Activated CD8-positive, alpha-beta T cell treated with anti-CD3 and anti-CD28 coated beads for 36 hours (primary cell): ENCODE measurements at regions not wholly inside any gene's neighbourhood (a gene's known extent, or its start where the extent isn't known, plus 50 kb on each side); places are given as distances from the start of the nearest gene placed in this dataset.
A peak's percentile ranks its signal among the peaks of the same experiment; 100 is the strongest.

ENCODE experiments used
- ATAC-seq: fragments of 200-7000 bp; cut with Tn5 transposase; one replicate; pipeline ENCODE4 v1.10.0; 2021; ENCODE audit warnings: mild to moderate bottlenecking, moderate library complexity
- CTCF ChIA-PET: fragments of 350-600 bp; sonication (Branson Sonifier 250); formaldehyde crosslinking; loops from one replicate; lab custom pipeline; 2021; ENCODE audit warnings: antibody characterized with exemption; lab: Charles Lee
- POLR2A ChIA-PET: fragments of 350-600 bp; sonication (Branson Sonifier 250); formaldehyde crosslinking; loops from one replicate; lab custom pipeline; 2021; ENCODE audit warnings: antibody characterized with exemption; lab: Charles Lee
- DNase-seq: peaks from one replicate; pipeline ENCODE4 v3.0.0-alpha.2; 2020
- H3K27ac Mint-ChIP-seq: one replicate; pipeline ENCODE4 v1.8.0; 2021; ENCODE audit warnings: mild to moderate bottlenecking, mixed read lengths
- H3K27me3 Mint-ChIP-seq: one replicate; pipeline ENCODE4 v1.8.0; 2021; ENCODE audit warnings: mixed read lengths
- H3K36me3 Mint-ChIP-seq: one replicate; pipeline ENCODE4 v1.8.0; 2021; ENCODE audit warnings: low read depth, mixed read lengths
- H3K4me1 Mint-ChIP-seq: one replicate; pipeline ENCODE4 v1.8.0; 2021; ENCODE audit warnings: low read depth, mixed read lengths
- H3K4me3 Mint-ChIP-seq: one replicate; pipeline ENCODE4 v1.8.0; 2021; ENCODE audit warnings: mild to moderate bottlenecking, moderate library complexity, mixed read lengths
- H3K9me3 Mint-ChIP-seq: one replicate; pipeline ENCODE4 v1.8.0; 2021; ENCODE audit warnings: mixed read lengths
- intact Hi-C: fragments of 100-400 bp; cut with micrococcal nuclease; formaldehyde crosslinking; loops from one replicate; pipeline ENCODE4 v1.10.0; 2022
- TF ChIP-seq, protein P1 (sequence below): fragments of 200-600 bp; IDR thresholded peaks from one replicate; pipeline ENCODE4 v1.8.0; 2022; ENCODE audit warnings: antibody characterized with exemption, mild to moderate bottlenecking

DNA sequence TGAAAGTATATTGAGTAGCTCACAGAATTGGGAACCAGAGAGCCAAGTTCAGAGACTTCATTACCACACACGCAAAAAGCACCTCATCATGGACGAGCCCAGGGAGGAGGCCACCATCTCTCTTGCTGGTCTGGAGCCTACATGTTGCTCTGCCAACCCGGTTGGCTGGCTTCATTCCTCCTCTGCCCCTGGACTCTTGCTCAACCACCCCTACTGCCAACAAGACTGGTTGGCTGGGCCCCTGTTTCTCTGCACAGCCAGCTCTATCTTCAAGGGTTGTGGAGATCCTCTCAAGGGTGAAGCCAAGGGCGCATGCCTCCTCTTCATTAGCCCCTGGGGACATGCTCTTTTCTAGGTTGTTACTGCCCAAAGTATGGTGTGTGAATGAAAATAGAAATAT lies 142.7 kb downstream of the JCAD start:
- peaks cover 11% of the 10 kb centered on the region for H3K27me3 Mint-ChIP-seq

DNA sequence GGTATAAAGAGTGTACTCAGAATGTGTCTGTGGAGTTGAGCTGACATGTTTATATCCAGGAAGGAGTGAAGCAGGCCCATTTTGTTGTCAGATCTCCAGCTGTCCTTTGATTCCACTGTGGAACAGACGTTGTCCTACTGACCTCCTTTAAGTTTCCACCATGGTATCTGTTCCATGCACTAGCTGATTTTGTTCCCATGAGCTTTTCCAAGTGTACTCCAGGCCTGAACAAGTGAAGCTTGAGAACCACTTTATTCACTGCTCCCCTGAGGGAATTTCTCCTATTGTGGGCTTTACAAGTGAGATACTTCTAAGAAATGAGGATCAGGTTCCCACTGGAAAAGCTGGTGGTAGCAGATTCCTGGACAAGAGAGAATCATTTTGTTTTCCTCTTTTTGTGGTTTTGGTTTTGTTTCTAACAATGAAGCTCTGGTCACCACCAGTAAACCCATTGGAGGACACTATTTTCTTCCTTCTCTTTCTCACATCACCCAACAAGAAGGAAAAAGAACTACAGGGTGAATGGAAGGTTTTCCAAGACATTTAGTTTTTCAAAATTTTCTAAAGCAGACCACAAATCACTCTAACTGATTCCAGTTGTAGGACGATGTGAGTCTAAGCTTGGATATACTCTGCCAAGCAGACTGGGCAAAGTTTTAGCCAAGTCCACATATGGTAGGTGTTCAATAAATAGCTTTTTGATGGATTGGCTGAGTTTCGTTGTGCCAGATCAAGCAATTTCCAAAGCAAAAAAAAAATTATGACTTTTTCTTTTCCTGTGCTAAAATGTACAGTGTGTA lies 144.2 kb downstream of the JCAD start:
- TF ChIP-seq, protein P1, sequence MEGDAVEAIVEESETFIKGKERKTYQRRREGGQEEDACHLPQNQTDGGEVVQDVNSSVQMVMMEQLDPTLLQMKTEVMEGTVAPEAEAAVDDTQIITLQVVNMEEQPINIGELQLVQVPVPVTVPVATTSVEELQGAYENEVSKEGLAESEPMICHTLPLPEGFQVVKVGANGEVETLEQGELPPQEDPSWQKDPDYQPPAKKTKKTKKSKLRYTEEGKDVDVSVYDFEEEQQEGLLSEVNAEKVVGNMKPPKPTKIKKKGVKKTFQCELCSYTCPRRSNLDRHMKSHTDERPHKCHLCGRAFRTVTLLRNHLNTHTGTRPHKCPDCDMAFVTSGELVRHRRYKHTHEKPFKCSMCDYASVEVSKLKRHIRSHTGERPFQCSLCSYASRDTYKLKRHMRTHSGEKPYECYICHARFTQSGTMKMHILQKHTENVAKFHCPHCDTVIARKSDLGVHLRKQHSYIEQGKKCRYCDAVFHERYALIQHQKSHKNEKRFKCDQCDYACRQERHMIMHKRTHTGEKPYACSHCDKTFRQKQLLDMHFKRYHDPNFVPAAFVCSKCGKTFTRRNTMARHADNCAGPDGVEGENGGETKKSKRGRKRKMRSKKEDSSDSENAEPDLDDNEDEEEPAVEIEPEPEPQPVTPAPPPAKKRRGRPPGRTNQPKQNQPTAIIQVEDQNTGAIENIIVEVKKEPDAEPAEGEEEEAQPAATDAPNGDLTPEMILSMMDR = no peak
- Mint-ChIP-seq H3K4me1 (no peaks in the 10 kb centered on the region), H3K27ac (no peak overlapping the region), H3K27me3 (peaks cover 14% of the 10 kb centered on the region), H3K9me3 (no peaks in the 10 kb centered on the region), H3K36me3 (no peaks in the 10 kb centered on the region), H3K4me3 (no peak overlapping the region)
- ATAC-seq (no peak), DNase-seq (no peak)
- intact Hi-C loops = no loop called here
- ChIA-PET POLR2A (no interaction called here), CTCF (interaction anchor here (0.8 kb wide), 1 partner anchor 8 kb away, joined by 3 read pairs; no protein-coding TSS in a partner anchor)

More for the DNA sequence above, 142.7 kb downstream of the JCAD start:
- TF ChIP-seq, protein P1 = no peak
- ChIA-PET POLR2A (no interaction called here), CTCF (no interaction called here)
- no peak overlapping the region for H3K27ac Mint-ChIP-seq
- no peak for ATAC-seq
- H3K4me1 Mint-ChIP-seq = no peaks in the 10 kb centered on the region
- no peak for DNase-seq
- H3K4me3 Mint-ChIP-seq = no peak overlapping the region
- no peaks in the 10 kb centered on the region for H3K36me3 Mint-ChIP-seq
- intact Hi-C loops = no loop called here
- H3K9me3 Mint-ChIP-seq = no peaks in the 10 kb centered on the region

DNA sequence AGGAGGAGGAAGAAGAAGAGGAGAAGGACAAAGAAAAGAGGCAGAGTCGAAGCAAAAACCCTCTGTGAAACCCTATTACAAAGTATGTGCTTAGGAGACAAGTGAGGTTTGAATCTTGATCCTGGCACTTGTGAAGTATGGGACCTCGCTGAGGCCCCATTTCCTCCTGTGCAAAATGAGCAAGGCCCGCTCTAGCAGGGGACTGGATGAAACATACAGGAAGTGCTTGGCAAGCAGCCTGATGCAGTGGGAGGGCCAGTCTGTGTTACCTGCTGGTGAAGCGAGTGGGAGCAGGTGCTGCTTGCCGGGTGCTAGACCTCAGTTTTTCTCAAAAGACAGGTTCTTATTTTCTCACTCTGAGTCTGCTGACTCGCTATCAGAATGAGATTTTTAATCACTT lies 150.4 kb downstream of the JCAD start:
- TF ChIP-seq, protein P1 = no peak
- peak; percentile 89 for ATAC-seq
- Mint-ChIP-seq H3K4me3 (no peak overlapping the region), H3K9me3 (peaks cover 2% of the 10 kb centered on the region), H3K27me3 (peaks cover 20% of the 10 kb centered on the region), H3K36me3 (no peaks in the 10 kb centered on the region), H3K4me1 (peaks cover 8% of the 10 kb centered on the region), H3K27ac (no peak overlapping the region)
- intact Hi-C loops = no loop called here
- POLR2A ChIA-PET = no interaction called here
- peak; percentile 31 for DNase-seq
- CTCF ChIA-PET = no interaction called here

DNA sequence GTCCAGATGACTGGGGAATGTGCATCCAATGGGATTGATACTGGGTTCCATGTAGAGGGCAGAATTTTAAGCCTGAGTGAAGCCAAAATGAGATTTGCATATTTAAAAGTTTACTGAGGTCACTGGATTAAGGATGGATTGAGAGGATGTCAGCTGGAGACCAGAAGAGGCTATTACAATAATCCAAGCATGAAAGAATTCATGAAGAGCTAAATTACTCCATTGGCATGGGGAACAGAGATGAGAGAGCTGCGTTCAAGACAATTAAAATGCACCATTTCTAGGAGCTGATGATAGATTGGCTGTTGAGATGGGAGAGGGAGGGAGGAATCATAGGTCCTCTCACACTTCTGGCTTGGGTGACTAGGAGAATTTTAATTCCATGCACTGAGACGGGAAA lies 158.5 kb downstream of the JCAD start:
- peaks cover 7% of the 10 kb centered on the region for H3K27me3 Mint-ChIP-seq
- TF ChIP-seq, protein P1 = no peak
- ChIA-PET CTCF (no interaction called here), POLR2A (no interaction called here)
- H3K27ac Mint-ChIP-seq = no peak overlapping the region
- no peak for DNase-seq
- H3K9me3 Mint-ChIP-seq = no peaks in the 10 kb centered on the region
- no peaks in the 10 kb centered on the region for H3K4me1 Mint-ChIP-seq
- intact Hi-C loops = no loop called here
- ATAC-seq = no peak
- no peaks in the 10 kb centered on the region for H3K36me3 Mint-ChIP-seq
- no peak overlapping the region for H3K4me3 Mint-ChIP-seq

DNA sequence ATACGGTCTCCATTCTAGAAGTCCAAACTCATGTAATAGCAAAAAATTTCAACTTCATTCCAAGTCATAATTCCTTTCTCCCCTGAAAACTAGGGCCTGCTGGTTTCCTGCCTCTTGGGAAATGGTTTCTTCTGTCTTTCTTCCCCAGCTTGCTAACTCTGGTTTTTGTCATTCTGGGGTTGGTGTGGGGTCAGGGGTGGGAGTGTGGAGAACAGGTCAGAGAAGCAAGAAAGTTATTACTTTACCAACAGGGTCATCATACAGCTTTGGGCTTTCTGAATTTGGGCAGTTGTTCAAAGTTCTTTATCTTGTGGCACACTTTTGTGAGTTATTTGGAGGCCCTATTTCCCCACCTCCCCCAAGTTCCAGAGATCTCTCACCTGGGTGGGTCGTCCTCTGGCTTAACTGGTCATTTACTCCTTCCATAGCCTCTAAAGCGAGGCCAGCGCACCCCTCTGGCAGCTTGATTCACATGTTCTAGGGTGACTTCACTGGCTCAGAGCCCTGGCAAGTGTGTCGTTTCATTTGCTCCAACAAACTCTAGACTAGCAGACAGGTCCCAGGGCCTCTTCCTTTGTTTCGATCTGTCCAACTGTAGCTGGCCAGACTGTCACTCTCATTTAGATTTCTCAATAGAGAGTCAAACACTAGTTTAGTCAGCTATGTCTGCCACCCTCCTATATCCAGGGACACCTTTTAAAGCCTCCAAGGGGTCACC lies 161.2 kb downstream of the JCAD start:
- no peaks in the 10 kb centered on the region for H3K27me3 Mint-ChIP-seq
- TF ChIP-seq, protein P1 = no peak
- no peak overlapping the region for H3K27ac Mint-ChIP-seq
- ChIA-PET CTCF (no interaction called here), POLR2A (no interaction called here)
- H3K4me1 Mint-ChIP-seq = no peaks in the 10 kb centered on the region
- H3K4me3 Mint-ChIP-seq = no peak overlapping the region
- intact Hi-C loops = no loop called here
- H3K36me3 Mint-ChIP-seq = no peaks in the 10 kb centered on the region
- no peak for ATAC-seq
- DNase-seq = no peak
- H3K9me3 Mint-ChIP-seq = no peaks in the 10 kb centered on the region
